ENCODE measurements at regions not wholly inside any gene's neighbourhood (a gene's known extent, or its start where the extent isn't known, plus 50 kb on each side); places are given as distances from the start of the nearest gene placed in this dataset.

DNA sequence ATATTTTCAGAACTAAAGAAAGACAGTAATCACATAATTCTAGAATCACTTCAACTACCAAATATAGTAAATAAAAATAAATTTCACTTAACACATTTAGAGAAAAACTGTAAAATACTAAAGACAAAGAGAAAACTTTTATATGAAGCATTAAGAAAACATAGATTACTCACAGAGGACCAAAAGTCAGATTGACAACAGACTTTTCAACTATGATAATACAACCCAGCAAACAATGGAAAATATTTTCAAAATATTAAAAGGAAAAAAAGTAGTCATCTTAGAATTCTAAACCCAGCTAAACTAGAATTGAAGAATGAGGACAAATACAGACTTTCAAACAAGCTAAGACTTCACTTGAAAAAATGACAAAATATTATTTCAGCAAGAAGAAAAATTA is 164.8 kb upstream of the ARID1B start:
- H3K36me3 ChIP-seq (ENCODE audit: control insufficient read depth, insufficient read depth, low read length), result no peaks in the 10 kb centered on the region
- H3K9ac ChIP-seq (ENCODE audit: low read length), result no peak overlapping the region
- H3K4me3 ChIP-seq (ENCODE audit: low read length), result no peak overlapping the region
- H3K27ac ChIP-seq (ENCODE audit: low read depth, low read length), result no peak overlapping the region
- no peaks in the 10 kb centered on the region for H3K4me1 ChIP-seq (ENCODE audit: control insufficient read depth, insufficient read depth, low read length)
- H3K27me3 ChIP-seq (ENCODE audit: control insufficient read depth, insufficient read depth, low read length), result no peaks in the 10 kb centered on the region

DNA sequence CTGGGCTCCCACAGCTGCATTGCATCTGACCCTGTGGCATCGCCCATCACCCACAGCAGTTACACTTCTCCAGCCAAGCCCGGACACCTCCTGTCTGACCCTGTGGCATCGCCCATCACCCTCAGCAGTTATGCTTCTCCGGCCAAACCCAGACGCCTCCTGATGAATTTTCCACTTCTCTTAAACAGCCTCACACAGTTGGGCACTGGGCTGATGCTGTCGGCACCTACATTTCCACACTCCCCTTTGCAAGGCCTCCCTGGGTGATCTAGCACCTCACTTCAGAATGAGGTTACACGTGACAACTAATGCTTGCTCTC is 175.2 kb upstream of the ARID1B start:
- Histone ChIP-seq H3K4me3 (ENCODE audit: low read length) (no peak overlapping the region), H3K27me3 (ENCODE audit: control insufficient read depth, insufficient read depth, low read length) (no peaks in the 10 kb centered on the region), H3K36me3 (ENCODE audit: control insufficient read depth, insufficient read depth, low read length) (no peaks in the 10 kb centered on the region), H3K9ac (ENCODE audit: low read length) (no peak overlapping the region), H3K27ac (ENCODE audit: low read depth, low read length) (no peak overlapping the region), H3K4me1 (ENCODE audit: control insufficient read depth, insufficient read depth, low read length) (no peaks in the 10 kb centered on the region)

GRCh38 chr6:156601152-156602065 is 175.8 kb upstream of the ARID1B start:
- Histone ChIP-seq H3K27me3 (ENCODE audit: control insufficient read depth, insufficient read depth, low read length) (no peaks in the 10 kb centered on the region), H3K9ac (ENCODE audit: low read length) (no peak overlapping the region), H3K36me3 (ENCODE audit: control insufficient read depth, insufficient read depth, low read length) (no peaks in the 10 kb centered on the region), H3K4me1 (ENCODE audit: control insufficient read depth, insufficient read depth, low read length) (no peaks in the 10 kb centered on the region), H3K4me3 (ENCODE audit: low read length) (no peak overlapping the region), H3K27ac (ENCODE audit: low read depth, low read length) (no peak overlapping the region)

GRCh38 chr6:156600678-156601077 is 176.5 kb upstream of the ARID1B start:
- Histone ChIP-seq H3K27ac (ENCODE audit: low read depth, low read length) (peak overlapping the region; percentile 42), H3K4me3 (ENCODE audit: low read length) (no peak overlapping the region), H3K9ac (ENCODE audit: low read length) (no peak overlapping the region), H3K4me1 (ENCODE audit: control insufficient read depth, insufficient read depth, low read length) (no peaks in the 10 kb centered on the region), H3K36me3 (ENCODE audit: control insufficient read depth, insufficient read depth, low read length) (no peaks in the 10 kb centered on the region), H3K27me3 (ENCODE audit: control insufficient read depth, insufficient read depth, low read length) (no peaks in the 10 kb centered on the region)

GRCh38 chr6:156599978-156600590 is 177.1 kb upstream of the ARID1B start:
- Histone ChIP-seq H3K27ac (ENCODE audit: low read depth, low read length) (peak overlapping the region; percentile 42), H3K9ac (ENCODE audit: low read length) (no peak overlapping the region), H3K4me1 (ENCODE audit: control insufficient read depth, insufficient read depth, low read length) (no peaks in the 10 kb centered on the region), H3K36me3 (ENCODE audit: control insufficient read depth, insufficient read depth, low read length) (no peaks in the 10 kb centered on the region), H3K27me3 (ENCODE audit: control insufficient read depth, insufficient read depth, low read length) (no peaks in the 10 kb centered on the region), H3K4me3 (ENCODE audit: low read length) (no peak overlapping the region)

- peak overlapping the region; percentile 42 for H3K27ac ChIP-seq (ENCODE audit: low read depth, low read length)
- H3K4me3 ChIP-seq (ENCODE audit: low read length), result no peak overlapping the region
- H3K9ac ChIP-seq (ENCODE audit: low read length), result no peak overlapping the region
- H3K36me3 ChIP-seq (ENCODE audit: control insufficient read depth, insufficient read depth, low read length), result no peaks in the 10 kb centered on the region
- H3K27me3 ChIP-seq (ENCODE audit: control insufficient read depth, insufficient read depth, low read length), result no peaks in the 10 kb centered on the region
- H3K4me1 ChIP-seq (ENCODE audit: control insufficient read depth, insufficient read depth, low read length), result no peaks in the 10 kb centered on the region
Measured at GRCh38 chr6:156599366-156599765, 177.8 kb upstream of the ARID1B start.

DNA sequence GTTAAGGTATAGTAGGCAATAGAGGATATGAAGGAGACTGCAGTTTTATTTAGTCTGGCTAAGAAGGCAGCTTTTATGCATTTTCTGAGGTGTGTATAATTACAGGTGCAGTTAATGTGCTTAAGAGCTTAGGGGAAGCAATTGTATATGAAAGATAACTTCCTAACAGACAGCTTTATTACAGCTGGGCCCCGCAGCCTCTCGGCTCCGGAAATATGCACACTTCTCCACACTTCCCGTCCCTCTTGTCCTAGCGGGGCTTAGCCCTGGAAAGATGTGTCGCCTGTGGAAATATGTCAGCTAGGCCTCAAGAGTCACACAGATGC is 178.4 kb upstream of the ARID1B start:
- Histone ChIP-seq H3K36me3 (ENCODE audit: control insufficient read depth, insufficient read depth, low read length) (no peaks in the 10 kb centered on the region), H3K27me3 (ENCODE audit: control insufficient read depth, insufficient read depth, low read length) (no peaks in the 10 kb centered on the region), H3K9ac (ENCODE audit: low read length) (no peak overlapping the region), H3K4me1 (ENCODE audit: control insufficient read depth, insufficient read depth, low read length) (no peaks in the 10 kb centered on the region), H3K27ac (ENCODE audit: low read depth, low read length) (no peak overlapping the region), H3K4me3 (ENCODE audit: low read length) (no peak overlapping the region)

GRCh38 chr6:156598071-156598854 is 178.9 kb upstream of the ARID1B start:
- Histone ChIP-seq H3K36me3 (ENCODE audit: control insufficient read depth, insufficient read depth, low read length) (no peaks in the 10 kb centered on the region), H3K27ac (ENCODE audit: low read depth, low read length) (no peak overlapping the region), H3K4me3 (ENCODE audit: low read length) (no peak overlapping the region), H3K9ac (ENCODE audit: low read length) (no peak overlapping the region), H3K27me3 (ENCODE audit: control insufficient read depth, insufficient read depth, low read length) (no peaks in the 10 kb centered on the region), H3K4me1 (ENCODE audit: control insufficient read depth, insufficient read depth, low read length) (no peaks in the 10 kb centered on the region)

GRCh38 chr6:156597095-156597494 is 180.1 kb upstream of the ARID1B start:
- no peak overlapping the region for H3K9ac ChIP-seq (ENCODE audit: low read length)
- no peaks in the 10 kb centered on the region for H3K4me1 ChIP-seq (ENCODE audit: control insufficient read depth, insufficient read depth, low read length)
- no peaks in the 10 kb centered on the region for H3K36me3 ChIP-seq (ENCODE audit: control insufficient read depth, insufficient read depth, low read length)
- no peak overlapping the region for H3K27ac ChIP-seq (ENCODE audit: low read depth, low read length)
- no peak overlapping the region for H3K4me3 ChIP-seq (ENCODE audit: low read length)
- H3K27me3 ChIP-seq (ENCODE audit: control insufficient read depth, insufficient read depth, low read length), result no peaks in the 10 kb centered on the region

DNA sequence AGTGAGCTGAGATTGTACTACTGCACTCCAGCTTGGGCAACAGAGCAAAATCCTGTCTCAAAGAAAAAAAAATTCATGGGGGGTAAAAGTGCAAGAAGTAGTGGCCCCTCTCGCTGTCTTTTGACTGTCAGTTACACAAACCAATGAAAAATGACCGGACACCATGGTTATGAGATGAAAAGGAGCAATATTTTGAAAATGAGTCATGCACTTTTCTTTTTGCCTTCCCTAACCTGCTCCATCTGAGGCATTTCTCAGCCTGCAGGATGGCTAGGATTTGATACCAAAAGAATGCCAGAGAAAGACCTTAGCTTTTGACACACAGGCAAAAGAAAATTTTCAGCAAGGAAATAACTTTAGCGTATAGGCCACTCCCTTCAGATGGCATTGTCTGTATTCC is 181.7 kb upstream of the ARID1B start:
- Histone ChIP-seq H3K27ac (ENCODE audit: low read depth, low read length) (no peak overlapping the region), H3K36me3 (ENCODE audit: control insufficient read depth, insufficient read depth, low read length) (no peaks in the 10 kb centered on the region), H3K4me1 (ENCODE audit: control insufficient read depth, insufficient read depth, low read length) (no peaks in the 10 kb centered on the region), H3K9ac (ENCODE audit: low read length) (no peak overlapping the region), H3K27me3 (ENCODE audit: control insufficient read depth, insufficient read depth, low read length) (no peaks in the 10 kb centered on the region), H3K4me3 (ENCODE audit: low read length) (no peak overlapping the region)

- Histone ChIP-seq H3K9ac (ENCODE audit: low read length) (no peak overlapping the region), H3K27me3 (ENCODE audit: control insufficient read depth, insufficient read depth, low read length) (no peaks in the 10 kb centered on the region), H3K4me1 (ENCODE audit: control insufficient read depth, insufficient read depth, low read length) (no peaks in the 10 kb centered on the region), H3K27ac (ENCODE audit: low read depth, low read length) (no peak overlapping the region), H3K4me3 (ENCODE audit: low read length) (no peak overlapping the region), H3K36me3 (ENCODE audit: control insufficient read depth, insufficient read depth, low read length) (no peaks in the 10 kb centered on the region)
Measured at GRCh38 chr6:156593893-156594292, 183.3 kb upstream of the ARID1B start.

GRCh38 chr6:156593127-156593526 is 184.1 kb upstream of the ARID1B start:
- H3K27ac ChIP-seq (ENCODE audit: low read depth, low read length), result no peak overlapping the region
- H3K27me3 ChIP-seq (ENCODE audit: control insufficient read depth, insufficient read depth, low read length), result no peaks in the 10 kb centered on the region
- no peaks in the 10 kb centered on the region for H3K4me1 ChIP-seq (ENCODE audit: control insufficient read depth, insufficient read depth, low read length)
- no peaks in the 10 kb centered on the region for H3K36me3 ChIP-seq (ENCODE audit: control insufficient read depth, insufficient read depth, low read length)
- H3K4me3 ChIP-seq (ENCODE audit: low read length), result no peak overlapping the region
- H3K9ac ChIP-seq (ENCODE audit: low read length), result no peak overlapping the region
